ENCODE measurements at regions not wholly inside any gene's neighbourhood (a gene's known extent, or its start where the extent isn't known, plus 50 kb on each side); places are given as distances from the start of the nearest gene placed in this dataset.
A peak's percentile ranks its signal among the peaks of the same experiment; 100 is the strongest.
"Not testable (repeated sequence)": the region's sequence is repeated elsewhere in the genome, so short reads cannot be mapped to it uniquely, and the experiment has no call there.

DNA sequence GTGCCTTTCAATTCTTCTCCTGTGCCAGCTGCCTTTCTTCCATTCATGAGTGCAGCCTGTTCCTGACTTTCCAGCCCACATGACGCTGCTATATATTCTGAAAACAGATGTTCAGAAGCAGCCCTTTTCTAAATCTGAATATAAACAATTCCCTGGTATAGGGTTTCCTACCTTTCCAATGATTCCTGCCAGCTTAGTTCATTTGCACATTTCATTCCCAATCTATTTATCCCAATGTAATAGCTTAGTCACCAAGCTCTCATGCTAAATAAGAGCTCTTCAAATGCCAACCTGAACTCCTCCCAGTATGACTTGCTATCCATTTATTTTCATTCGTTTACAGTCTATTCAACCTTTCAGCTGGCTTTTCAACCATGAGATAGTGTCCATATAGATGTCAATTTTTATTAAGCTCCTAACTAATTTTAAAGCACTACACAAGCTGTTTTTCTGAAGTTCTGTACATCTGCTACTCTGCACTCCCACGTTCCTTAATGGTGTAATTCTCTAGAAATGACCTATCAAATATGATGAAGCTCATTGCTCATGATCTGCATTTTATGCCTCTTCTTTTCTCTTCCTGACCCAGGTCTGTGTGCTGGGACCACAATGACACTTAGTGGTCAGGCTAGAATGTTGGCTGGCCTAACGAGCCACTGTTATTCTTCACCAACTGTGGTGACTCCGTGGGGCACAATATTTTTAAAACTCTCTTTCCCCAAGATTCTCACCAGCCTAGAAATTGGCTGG, 605.0 kb upstream of the TBL1XR1 start:
- peak in 1 of 56 donors; percentile 2 for DNase-seq

DNA sequence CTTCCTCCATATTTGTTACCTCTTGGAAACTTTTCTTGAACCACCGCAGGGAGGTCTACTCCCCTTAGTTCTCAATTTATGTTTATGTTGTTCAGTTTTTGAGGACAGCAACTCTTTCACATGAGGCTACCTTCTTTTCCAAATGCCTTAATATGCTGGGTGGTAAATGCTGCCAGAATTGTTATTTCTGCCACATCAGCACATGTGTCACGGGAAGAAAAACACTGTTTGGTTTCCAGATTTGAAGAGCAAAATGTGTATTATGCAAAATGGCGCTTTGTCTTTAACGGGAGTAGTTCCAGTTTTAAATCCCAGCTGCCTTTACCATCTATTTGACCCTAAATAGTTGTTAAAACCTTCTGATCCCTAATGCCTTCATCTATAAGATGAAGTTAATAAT, 606.2 kb upstream of the TBL1XR1 start:
- no peak for DNase-seq

DNA sequence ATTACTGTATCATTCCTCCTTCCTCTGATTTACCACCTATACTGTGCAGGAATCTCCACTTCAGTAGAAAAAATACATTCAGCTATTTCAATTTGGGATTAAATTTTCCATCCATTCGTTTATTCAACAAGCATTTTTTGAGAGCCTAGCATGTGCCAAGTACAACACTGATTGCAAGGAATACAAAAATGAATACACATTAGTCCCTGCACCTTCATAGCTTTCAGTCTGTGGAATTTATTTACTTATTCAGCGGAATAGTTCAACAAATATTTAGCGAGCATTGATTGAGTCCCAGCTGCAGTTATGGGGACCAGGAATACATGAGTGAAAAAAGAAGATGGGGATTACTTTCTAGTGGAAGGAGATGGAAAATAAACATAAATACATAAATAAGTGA, 606.8 kb upstream of the TBL1XR1 start:
- no peak for DNase-seq

DNA sequence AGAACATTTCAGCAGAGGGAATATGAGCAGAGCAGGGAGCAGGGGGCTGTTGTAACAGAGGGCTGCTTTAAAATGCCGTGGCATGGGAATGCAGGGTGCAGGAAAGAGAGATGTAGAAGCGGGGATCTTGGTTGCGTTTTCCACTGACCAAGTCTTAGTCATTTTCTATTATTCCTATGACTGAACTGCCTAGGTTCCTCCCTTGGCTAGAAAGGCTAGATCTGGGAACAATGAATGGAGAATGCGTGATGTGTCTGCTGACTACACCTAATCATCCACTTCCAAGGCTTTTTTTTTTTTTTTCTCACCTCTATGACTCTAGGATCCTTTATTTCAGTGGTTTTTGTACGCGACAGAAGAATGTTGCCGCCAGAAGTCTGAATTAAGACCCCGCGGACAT, 607.4 kb upstream of the TBL1XR1 start:
- no peak for DNase-seq

DNA sequence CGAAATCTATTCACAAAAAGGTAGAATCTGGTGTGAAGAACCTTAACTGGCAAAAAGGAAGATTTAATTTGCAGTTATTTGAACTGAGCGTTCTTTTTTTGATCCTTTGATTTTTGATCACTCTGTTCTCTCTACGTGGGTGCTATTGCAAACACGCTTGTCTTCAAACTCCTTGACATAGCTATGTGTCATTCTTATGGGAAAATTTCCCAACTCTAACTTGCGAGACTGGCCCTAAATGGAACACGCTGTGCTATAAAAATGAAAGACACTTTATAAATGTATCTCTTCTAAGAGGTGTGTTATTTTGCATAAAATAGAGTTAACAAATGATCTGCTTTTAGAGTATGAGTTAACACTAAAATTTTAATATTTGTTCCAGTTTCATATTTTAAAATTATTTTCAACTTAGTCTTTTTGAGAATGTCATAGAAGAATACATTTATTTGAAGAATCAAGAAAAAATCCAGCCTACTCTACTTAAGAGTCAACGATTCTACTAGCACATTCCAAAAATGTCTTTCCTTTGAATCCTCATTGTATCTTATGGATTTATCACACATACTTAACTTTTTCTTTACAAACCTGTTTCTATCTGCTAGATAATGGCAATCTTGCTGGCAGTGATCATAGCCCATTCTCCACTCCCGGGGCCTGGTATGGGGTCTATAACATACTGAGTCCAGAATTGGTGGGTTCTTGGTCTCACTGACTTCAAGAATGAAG, 610.0 kb upstream of the TBL1XR1 start:
- DNase-seq, result peak in 4 of 56 donors; percentile 21 to 59 (median 32)

DNA sequence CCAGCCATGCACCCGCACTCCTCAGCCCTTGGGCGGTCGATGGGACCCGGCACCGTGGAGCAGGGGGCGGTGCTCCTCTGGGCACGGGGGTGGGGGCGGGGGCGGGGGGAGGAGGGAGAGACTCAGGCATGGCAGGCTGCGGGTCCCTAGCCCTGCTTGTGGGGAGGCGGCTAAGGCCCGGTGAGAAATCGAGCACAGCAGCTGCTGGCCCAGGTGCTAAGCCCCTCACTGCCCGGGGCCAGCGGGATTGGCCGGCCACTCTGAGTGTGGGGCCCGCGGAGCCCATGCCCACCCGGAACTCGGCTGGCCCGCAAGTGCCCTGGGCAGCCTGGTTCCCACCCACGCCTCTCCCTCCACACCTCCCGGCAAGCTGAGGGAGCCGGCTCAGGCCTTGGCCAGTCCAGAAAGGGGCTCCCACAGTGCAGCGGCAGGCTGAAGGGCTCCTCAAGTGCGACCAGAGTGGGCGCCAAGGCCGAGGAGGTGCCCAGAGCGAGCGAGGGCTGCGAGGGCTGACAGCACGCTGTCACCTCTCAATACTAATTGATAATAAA, 611.7 kb upstream of the TBL1XR1 start:
- not testable (repeated sequence) for DNase-seq

DNA sequence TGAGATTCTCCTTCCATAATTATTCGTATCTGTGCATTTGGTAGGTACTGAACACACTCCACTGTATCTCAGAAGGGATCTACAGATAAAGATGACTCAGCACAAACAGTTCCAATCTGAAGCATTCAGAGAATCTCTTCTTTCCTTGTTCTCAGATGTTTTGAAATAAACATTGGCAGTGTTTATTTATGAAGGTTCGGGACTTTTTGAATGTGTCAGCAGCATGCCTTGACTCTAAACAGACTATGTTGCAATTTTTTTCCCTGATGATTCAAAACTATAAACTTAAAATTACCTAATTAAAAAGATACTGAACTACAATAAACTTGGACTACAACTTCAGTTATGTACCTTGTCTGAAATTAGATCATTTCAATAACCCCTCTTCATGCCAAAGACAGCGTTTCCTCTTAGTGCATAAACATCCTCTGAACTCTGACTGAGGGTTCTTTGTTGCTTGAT, 612.9 kb upstream of the TBL1XR1 start:
- no peak for DNase-seq

DNA sequence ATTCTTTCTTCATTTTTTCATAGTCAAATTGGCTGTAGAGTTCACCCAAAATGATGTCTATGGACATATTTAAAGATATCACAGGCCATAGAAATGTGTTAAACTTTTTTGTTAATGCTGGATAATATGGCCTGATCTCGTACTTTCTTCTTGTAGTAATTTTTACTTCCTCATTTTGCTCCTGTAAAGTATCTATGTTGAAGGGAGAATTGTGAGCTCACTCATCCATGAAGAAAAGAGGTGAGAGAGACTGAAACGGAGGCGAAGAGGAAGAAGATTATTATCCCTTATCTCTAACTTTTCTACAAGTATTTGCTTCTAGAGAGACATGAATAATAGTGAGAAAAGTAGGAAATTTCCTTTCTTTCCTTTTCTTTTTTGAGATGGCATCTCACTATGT, 613.8 kb upstream of the TBL1XR1 start:
- DNase-seq, result no peak

DNA sequence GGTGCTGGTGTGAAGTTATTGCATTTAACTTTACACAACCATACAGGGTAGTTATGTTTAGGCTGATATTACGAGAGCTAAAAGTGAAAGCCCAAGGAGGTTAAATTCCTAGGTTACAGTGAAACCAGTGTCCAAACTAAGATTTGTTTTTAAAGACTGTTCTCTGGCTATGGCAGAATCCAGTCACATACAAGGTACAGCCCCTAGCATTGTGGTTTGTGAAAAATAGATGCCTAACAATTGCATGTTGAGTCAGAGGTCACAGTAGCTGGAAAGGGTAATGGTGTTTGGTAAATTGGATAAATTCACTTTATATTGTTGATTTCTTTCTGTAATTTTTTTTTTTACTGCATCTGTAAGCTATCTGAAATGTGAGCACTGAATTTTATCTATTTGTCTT, 614.6 kb upstream of the TBL1XR1 start:
- no peak for DNase-seq

DNA sequence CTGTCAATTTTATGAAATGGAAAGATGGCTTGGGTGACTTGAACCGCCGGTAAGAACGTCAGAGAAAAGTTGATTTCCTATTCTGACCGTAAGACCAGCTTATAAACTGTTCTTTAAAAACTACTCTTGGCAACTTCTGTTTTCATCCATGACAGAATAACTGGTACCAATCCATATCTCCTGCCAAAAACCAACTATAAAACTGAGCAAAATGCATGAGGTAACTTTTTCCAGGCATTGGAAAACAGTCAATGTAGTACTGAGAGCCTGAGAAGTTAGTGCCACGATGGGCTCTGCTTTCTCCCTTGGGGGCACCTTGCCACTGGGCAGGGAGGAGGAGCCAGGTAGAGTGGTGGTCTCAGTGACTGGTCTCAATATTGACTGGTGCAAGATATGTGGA, 615.2 kb upstream of the TBL1XR1 start:
- no peak for DNase-seq

DNA sequence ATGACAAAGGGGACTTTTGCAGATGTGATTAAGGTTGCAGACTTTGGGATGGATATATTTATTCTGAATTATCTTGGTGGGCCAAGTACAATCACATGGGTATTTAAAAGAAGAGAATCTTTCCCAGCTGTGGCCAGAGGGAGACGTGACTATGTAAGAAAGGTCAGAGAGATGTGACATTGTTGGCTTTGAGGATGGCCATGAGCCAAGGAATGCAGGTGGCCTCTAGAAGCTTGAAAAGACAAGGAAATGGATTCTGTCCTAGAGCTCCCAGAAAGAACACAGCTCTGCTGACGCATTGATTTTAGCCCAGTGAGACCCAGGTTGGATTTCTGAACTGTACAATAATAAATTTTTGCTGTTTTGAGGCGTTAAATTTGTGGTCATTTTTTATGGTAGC, 616.0 kb upstream of the TBL1XR1 start:
- peak in 3 of 56 donors; percentile 9 to 14 (median 12) for DNase-seq

DNA sequence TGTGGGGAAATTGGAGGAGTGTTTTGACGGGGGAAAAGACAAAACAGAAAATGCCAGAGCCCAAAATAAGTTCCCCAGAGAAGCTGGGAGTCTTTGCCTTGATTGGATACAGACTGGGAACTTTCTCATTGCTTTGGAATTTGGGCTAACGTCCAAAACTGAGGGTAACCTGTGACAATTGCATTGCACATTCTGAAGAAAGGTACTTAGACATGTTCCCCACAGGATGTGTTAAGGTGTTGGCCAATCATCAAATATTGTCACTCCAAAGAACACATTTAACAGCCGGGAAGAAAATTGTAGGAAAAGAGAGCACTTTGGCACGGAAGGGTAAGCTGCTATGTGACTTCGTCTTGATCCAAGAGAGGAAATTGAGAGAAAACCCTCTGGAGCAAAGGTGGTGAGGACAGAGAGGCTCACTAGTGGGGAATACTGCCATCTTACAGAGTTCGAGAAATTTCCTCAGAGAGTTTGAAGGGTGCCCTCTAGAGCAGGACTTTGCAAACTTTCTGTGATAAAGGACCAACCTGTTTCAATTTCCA, 619.5 kb upstream of the TBL1XR1 start:
- DNase-seq, result no peak

DNA sequence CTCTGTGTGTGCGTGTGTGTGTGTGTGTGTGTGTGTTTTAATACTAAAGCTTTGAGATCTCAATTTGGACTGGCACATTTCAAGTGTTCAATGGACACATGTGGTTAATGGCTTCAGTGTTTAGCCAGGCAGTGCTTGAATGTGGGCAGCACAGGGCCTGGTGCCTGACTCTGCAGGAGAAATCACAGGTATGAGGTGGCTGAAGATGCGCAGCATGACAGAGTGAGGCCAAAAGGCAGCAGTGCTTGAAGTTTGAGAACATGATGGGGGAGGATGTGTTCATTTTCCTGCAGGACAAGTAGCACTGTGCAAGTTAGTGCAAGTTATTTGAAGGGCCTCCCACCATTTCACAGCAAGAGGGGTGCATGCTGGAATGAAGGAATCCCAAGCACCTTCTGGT, 620.5 kb upstream of the TBL1XR1 start:
- DNase-seq, result no peak

DNA sequence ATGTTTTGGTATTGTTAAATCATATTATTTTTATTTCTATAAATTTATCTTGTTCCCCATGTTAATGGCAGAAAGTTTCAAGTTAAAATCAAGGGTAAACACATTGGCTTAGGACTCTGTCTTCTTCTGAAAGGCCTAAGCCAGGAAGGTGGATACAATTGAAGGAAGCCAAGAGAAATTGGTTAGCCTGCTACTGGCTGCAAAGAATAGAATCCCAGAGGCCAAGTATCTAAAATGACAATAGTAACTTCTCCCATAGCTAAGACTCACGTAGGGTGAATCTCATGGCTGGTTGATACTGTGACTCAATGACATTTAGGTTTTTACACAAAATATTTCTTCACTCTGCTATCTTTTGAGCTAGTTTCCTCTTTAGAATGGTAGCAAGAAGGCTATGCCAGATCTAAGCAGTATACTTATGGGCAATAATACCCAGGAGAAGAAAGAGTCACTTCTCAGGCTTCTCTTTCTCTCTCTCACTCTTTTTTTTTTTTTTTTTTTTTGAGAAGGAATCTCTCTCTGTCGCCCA, 621.5 kb upstream of the TBL1XR1 start:
- no peak for DNase-seq

DNA sequence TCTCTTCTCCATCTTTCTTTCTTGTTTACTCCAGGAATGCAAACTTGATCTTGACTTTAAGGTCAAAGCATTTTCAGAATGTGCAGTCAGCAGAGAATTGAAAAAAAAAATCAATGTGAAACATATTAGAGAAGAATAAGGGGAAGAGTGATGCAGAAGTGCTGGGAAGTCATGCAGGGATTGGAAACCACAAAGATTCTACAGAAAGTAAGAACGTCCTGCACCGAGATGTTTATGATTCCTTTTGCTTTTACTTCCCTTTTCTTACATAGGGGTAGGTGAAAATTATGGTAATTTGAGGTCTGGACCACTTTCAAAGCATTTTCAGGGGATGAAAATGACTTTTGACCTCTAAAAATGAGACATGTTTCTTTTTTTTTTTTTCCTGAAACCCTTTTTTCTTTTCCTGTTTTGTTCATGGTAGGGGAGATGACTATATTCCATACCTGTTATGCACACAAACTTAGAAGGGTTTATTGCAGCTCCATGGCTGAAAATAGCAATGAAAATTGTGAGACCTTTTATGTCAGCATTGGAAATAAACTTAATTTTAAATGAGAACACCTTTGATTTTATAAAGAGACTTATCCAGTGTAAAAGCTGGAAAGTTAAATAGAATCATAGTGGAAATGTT, 623.5 kb upstream of the TBL1XR1 start:
- no peak for DNase-seq

DNA sequence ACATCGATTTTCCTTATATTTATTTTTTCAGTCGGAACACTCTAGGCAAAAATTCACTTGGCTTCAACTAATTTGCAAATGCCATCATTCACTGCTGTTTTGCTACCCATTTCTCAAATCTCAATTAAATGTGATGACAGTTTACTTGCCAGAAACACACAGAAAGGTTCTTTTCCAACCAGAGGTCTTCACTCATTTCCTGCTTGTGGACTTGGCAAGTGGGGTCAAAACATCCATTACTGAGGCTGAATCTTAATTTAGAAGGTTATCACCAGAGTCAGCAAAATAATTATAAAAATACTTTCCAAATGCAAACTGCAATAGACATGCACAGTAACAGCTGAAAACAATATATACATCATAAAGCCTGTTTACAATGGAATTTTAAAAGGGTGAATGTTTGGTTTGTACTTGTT, 625.4 kb upstream of the TBL1XR1 start:
- DNase-seq, result no peak

DNA sequence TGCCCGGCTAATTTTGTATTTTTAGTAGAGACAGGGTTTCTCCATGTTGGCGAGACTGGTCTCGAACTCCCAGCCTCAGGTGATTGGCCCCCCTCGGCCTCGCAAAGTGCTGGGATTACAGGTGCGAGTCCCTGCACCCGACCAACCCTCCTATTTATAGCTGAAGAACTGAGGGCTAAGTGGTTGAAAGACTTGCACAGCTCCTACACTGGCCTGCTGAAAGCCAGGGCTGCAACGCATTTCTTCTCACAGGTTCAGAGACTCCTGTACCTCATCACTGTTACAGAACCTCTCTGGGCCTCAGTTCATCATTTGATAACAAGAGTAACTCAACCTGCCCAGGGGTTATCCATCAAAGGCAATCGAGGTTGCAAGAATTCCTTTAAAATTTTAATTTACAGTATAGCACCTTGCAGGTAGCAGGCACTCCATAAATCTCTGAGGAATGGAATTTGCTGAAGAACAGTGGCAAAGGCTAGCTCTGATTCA, 626.5 kb upstream of the TBL1XR1 start:
- DNase-seq, result no peak

DNA sequence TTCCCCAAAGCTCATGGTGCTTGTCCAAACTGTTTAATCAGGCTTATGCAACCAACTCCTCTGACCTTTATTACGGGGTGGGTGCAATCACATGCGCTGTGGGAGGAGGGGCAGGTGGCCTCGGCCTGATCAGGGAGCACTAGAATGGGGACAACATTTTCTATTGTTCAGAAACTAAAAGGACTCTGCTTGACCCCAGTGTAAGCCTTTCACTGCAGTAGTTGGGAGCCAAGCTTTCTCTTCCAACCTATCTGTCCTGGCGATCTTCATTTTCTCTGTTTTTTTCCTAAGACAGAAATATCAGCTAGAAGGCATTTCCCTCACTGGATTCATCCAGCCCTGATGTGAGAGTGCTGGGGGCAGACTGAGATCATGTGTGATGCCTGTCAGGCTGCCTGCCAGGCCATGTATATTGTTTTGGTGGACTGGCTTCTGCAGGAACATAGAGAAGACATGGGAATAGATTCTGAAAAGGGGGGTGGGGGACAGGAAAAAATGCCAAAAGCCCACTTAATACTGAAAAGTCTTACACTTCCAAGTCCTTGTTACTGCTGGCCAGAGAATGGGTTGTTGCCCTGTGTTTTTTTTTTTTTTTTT, 627.0 kb upstream of the TBL1XR1 start:
- peak in 7 of 56 donors; percentile 6 to 64 (median 13) for DNase-seq

DNA sequence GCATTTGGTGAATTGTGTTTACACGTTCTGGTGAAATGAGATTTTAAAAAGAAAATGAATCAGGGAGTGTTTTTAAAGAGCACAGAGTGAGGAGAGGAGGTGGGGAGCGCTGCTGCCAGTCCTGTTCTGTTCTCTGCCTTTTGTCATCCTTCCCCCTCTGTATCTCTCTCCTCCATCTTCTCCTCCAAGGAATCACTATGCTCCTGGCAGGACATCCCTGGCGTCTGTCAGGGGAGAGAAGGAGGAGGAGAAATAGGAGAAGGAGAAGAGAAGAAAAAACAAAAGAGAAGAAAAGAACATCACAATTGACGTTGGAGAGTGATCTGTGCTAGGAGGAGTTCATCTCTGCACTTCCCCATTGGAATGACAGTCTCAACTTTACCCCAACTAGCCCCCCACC, 627.6 kb upstream of the TBL1XR1 start:
- no peak for DNase-seq

DNA sequence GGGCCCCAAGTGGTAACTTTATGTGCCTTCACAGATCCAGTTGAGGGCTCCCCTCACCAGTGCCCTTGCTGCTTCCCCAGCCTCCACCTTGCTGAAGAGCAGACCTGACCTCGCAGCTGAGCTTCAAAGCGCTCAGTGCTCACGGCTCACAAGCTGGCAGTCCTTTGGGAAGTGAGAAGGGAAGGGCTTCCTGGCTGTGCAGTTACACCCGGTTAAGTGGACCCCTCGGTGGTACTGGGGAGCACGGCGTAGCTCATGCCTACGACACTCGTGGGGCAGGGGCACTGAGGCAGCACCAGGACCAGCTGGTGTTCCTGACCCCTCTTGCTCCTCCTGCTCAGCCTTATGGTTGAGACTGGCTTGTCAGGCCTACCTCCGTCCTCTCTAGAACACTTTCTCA, 629.0 kb upstream of the TBL1XR1 start:
- no peak for DNase-seq
